GM23338 (cell line): ENCODE measurements at regions not wholly inside any gene's neighbourhood (a gene's known extent, or its start where the extent isn't known, plus 50 kb on each side); places are given as distances from the start of the nearest gene placed in this dataset. TPM values are rescaled to one million over a fixed set of nuclear protein-coding genes. Genes with fewer than 3 reads are reported as not detected.

Experiments used
- small RNA-seq: library from RNA; depleted of rRNA; stranded (forward); fragments of <200 nt; gene quantifications from one replicate; pipeline ENCODE3, GENCODE V24; 2014; ENCODE audit warnings: low replicate concordance

Small RNA genes lying in the stretch of these regions (small RNA-seq; reads per million reads assigned to genes)
- not detected for gene RNU6-347P
- gene RNU7-6P, result not detected
